Peyer's patch (tissue), 4 donors: ENCODE measurements at regions not wholly inside any gene's neighbourhood (a gene's known extent, or its start where the extent isn't known, plus 50 kb on each side); places are given as distances from the start of the nearest gene placed in this dataset.

ENCODE experiments used
- CTCF ChIP-seq, 6 experiments: fragments of 450-650 bp in 4 of 6; fragments of 200-600 bp in 2 of 6; sonication (generic) in 1 of 6; IDR thresholded peaks; one replicate each; pipeline ENCODE4 v1.5.1; 2017 to 2019; ENCODE audit warnings: antibody characterized with exemption in 6 of 6, mild to moderate bottlenecking in 3 of 6, moderate library complexity in 1 of 6
- POLR2A ChIP-seq, 2 donors: fragments of 450-650 bp; IDR thresholded peaks; one replicate each; pipeline ENCODE4 v1.5.1; 2017; ENCODE audit warnings: antibody characterized with exemption in 2 of 2, mild to moderate bottlenecking in 2 of 2, moderate library complexity in 2 of 2

GRCh38 chr6:103979308-103979707 lies 880.4 kb downstream of the HACE1 start:
- TF ChIP-seq CTCF (IDR thresholded peaks at IDR 0.05) (no peak), POLR2A (IDR thresholded peaks at IDR 0.05) (no peak)
